ENCODE measurements at regions not wholly inside any gene's neighbourhood (a gene's known extent, or its start where the extent isn't known, plus 50 kb on each side); places are given as distances from the start of the nearest gene placed in this dataset.

GRCh38 chr15:95795386-95795785, 535.1 kb upstream of the NR2F2 start:
- ATAC-seq: no peak
- Histone ChIP-seq H3K27ac (no peak overlapping the region), H3K27me3 (ENCODE audit: low read depth) (no peaks in the 10 kb centered on the region), H3K4me3 (no peak overlapping the region), H3K36me3 (no peaks in the 10 kb centered on the region), H3K9me3 (no peaks in the 10 kb centered on the region), H3K4me1 (no peaks in the 10 kb centered on the region)
- no peak for DNase-seq
- TF ChIP-seq CTCF (IDR thresholded peaks at IDR 0.05): no peak
- intact Hi-C loops (cut with DNase I): no loop called here

- H3K36me3 ChIP-seq: no peaks in the 10 kb centered on the region
- no peak overlapping the region for H3K27ac ChIP-seq
- no peak for DNase-seq
- no peak for ATAC-seq
- intact Hi-C loops (cut with DNase I): no loop called here
- no peak for TF ChIP-seq CTCF (IDR thresholded peaks at IDR 0.05)
- H3K4me1 ChIP-seq: no peaks in the 10 kb centered on the region
- H3K9me3 ChIP-seq: no peaks in the 10 kb centered on the region
- no peaks in the 10 kb centered on the region for H3K27me3 ChIP-seq (ENCODE audit: low read depth)
- H3K4me3 ChIP-seq: no peak overlapping the region
Measured at GRCh38 chr15:95799286-95800200, 531.0 kb upstream of the NR2F2 start.

GRCh38 chr15:95804484-95804883, 526.0 kb upstream of the NR2F2 start:
- Histone ChIP-seq H3K27me3 (ENCODE audit: low read depth) (no peaks in the 10 kb centered on the region), H3K27ac (no peak overlapping the region), H3K4me3 (no peak overlapping the region), H3K4me1 (no peaks in the 10 kb centered on the region), H3K36me3 (no peaks in the 10 kb centered on the region), H3K9me3 (no peaks in the 10 kb centered on the region)
- ATAC-seq (no peak), DNase-seq (no peak)
- intact Hi-C loops (cut with DNase I): no loop called here
- TF ChIP-seq CTCF (IDR thresholded peaks at IDR 0.05): no peak

GRCh38 chr15:95812491-95812890, 518.0 kb upstream of the NR2F2 start:
- no peak for DNase-seq
- no peak for TF ChIP-seq CTCF (IDR thresholded peaks at IDR 0.05)
- no peak overlapping the region for H3K27ac ChIP-seq
- H3K4me1 ChIP-seq: no peaks in the 10 kb centered on the region
- H3K27me3 ChIP-seq (ENCODE audit: low read depth): no peaks in the 10 kb centered on the region
- no peak overlapping the region for H3K4me3 ChIP-seq
- intact Hi-C loops (cut with DNase I): no loop called here
- no peaks in the 10 kb centered on the region for H3K36me3 ChIP-seq
- ATAC-seq: no peak
- H3K9me3 ChIP-seq: no peaks in the 10 kb centered on the region

GRCh38 chr15:95814908-95815307, 515.6 kb upstream of the NR2F2 start:
- Histone ChIP-seq H3K4me3 (no peak overlapping the region), H3K36me3 (no peaks in the 10 kb centered on the region), H3K27me3 (ENCODE audit: low read depth) (no peaks in the 10 kb centered on the region), H3K27ac (no peak overlapping the region), H3K4me1 (no peaks in the 10 kb centered on the region), H3K9me3 (no peaks in the 10 kb centered on the region)
- intact Hi-C loops (cut with DNase I): no loop called here
- DNase-seq (no peak), ATAC-seq (no peak)
- no peak for TF ChIP-seq CTCF (IDR thresholded peaks at IDR 0.05)

All from lower lobe of right lung (tissue), 2 donors.